SK-N-SH (cell line): ENCODE measurements at regions not wholly inside any gene's neighbourhood (a gene's known extent, or its start where the extent isn't known, plus 50 kb on each side); places are given as distances from the start of the nearest gene placed in this dataset.
"Not testable (repeated sequence)": the region's sequence is repeated elsewhere in the genome, so short reads cannot be mapped to it uniquely, and the experiment has no call there.

Source experiments
- CTCF ChIP-seq: fragments of 200-600 bp; sonication (generic); IDR thresholded peaks from 2 replicates; pipeline ENCODE4 v1.6.1; 2017; ENCODE audit warnings: antibody characterized with exemption, mild to moderate bottlenecking, moderate library complexity
- EP300 ChIP-seq, 2 experiments: IDR thresholded peaks; 2 replicates each; pipeline versions ENCODE4 v1.4.0 to v1.6.1; 2012; ENCODE audit warnings: borderline replicate concordance in 1 of 2, low read depth in 1 of 2, low read length in 1 of 2

GRCh38 chr11:23934671-23935270 lies 562.1 kb upstream of the LUZP2 start:
- TF ChIP-seq CTCF; EP300 (IDR thresholded peaks at IDR 0.05; ENCODE audit: borderline replicate concordance in 1 of 2, low read depth in 1 of 2, low read length in 1 of 2): not testable (repeated sequence)
